IPS-18a (cell line): ENCODE measurements at regions not wholly inside any gene's neighbourhood (a gene's known extent, or its start where the extent isn't known, plus 50 kb on each side); places are given as distances from the start of the nearest gene placed in this dataset.

ENCODE experiments used
- H3K27ac ChIP-seq: one replicate; pipeline ENCODE4 v1.5.1; 2013; ENCODE audit warnings: low read length
- H3K27me3 ChIP-seq: one replicate; pipeline ENCODE4 v1.6.1; 2013; ENCODE audit warnings: mild to moderate bottlenecking, low read length; ENCODE audit not compliant: control insufficient read depth, insufficient read depth
- H3K36me3 ChIP-seq: one replicate; pipeline ENCODE4 v1.6.1; 2013; ENCODE audit warnings: low read depth, low read length; ENCODE audit not compliant: control insufficient read depth
- H3K4me1 ChIP-seq: one replicate; pipeline ENCODE4 v1.6.1; 2013; ENCODE audit warnings: low read depth, low read length; ENCODE audit not compliant: control insufficient read depth
- H3K4me3 ChIP-seq: one replicate; pipeline ENCODE4 v1.5.1; 2013; ENCODE audit warnings: low read length
- H3K9ac ChIP-seq: one replicate; pipeline ENCODE4 v1.6.1; 2013; ENCODE audit warnings: mild to moderate bottlenecking, low read length, moderate library complexity
- H3K9me3 ChIP-seq: one replicate; pipeline ENCODE4 v1.6.1; 2013; ENCODE audit warnings: low read depth, low read length; ENCODE audit not compliant: control insufficient read depth

- H3K27me3 ChIP-seq, result no peaks in the 10 kb centered on the region
- H3K4me1 ChIP-seq, result no peaks in the 10 kb centered on the region
- no peak overlapping the region for H3K27ac ChIP-seq
- no peaks in the 10 kb centered on the region for H3K9me3 ChIP-seq
- H3K36me3 ChIP-seq, result no peaks in the 10 kb centered on the region
- no peak overlapping the region for H3K4me3 ChIP-seq
- no peak overlapping the region for H3K9ac ChIP-seq
These were observed 611.1 kb downstream of the BRINP3 start for GRCh38 chr1:189866606-189867005.

GRCh38 chr1:189868021-189868420, 609.6 kb downstream of the BRINP3 start:
- Histone ChIP-seq H3K9me3 (no peaks in the 10 kb centered on the region), H3K9ac (no peak overlapping the region), H3K4me3 (no peak overlapping the region), H3K27ac (no peak overlapping the region), H3K4me1 (no peaks in the 10 kb centered on the region), H3K27me3 (no peaks in the 10 kb centered on the region), H3K36me3 (no peaks in the 10 kb centered on the region)

GRCh38 chr1:189874715-189875435, 602.8 kb downstream of the BRINP3 start:
- Histone ChIP-seq H3K4me3 (no peak overlapping the region), H3K27me3 (no peaks in the 10 kb centered on the region), H3K9ac (no peak overlapping the region), H3K27ac (no peak overlapping the region), H3K4me1 (no peaks in the 10 kb centered on the region), H3K9me3 (no peaks in the 10 kb centered on the region), H3K36me3 (no peaks in the 10 kb centered on the region)

- Histone ChIP-seq H3K4me1 (no peaks in the 10 kb centered on the region), H3K9ac (no peak overlapping the region), H3K27ac (no peak overlapping the region), H3K27me3 (no peaks in the 10 kb centered on the region), H3K4me3 (no peak overlapping the region), H3K36me3 (no peaks in the 10 kb centered on the region), H3K9me3 (no peaks in the 10 kb centered on the region)
These were observed 597.5 kb downstream of the BRINP3 start for GRCh38 chr1:189880135-189880534.

GRCh38 chr1:189899686-189900425, 577.8 kb downstream of the BRINP3 start:
- no peak overlapping the region for H3K27ac ChIP-seq
- no peaks in the 10 kb centered on the region for H3K36me3 ChIP-seq
- no peaks in the 10 kb centered on the region for H3K9me3 ChIP-seq
- H3K4me3 ChIP-seq, result no peak overlapping the region
- no peak overlapping the region for H3K9ac ChIP-seq
- no peaks in the 10 kb centered on the region for H3K27me3 ChIP-seq
- peaks cover 15% of the 10 kb centered on the region for H3K4me1 ChIP-seq

GRCh38 chr1:189904509-189904908, 573.2 kb downstream of the BRINP3 start:
- no peaks in the 10 kb centered on the region for H3K36me3 ChIP-seq
- peaks cover 12% of the 10 kb centered on the region for H3K4me1 ChIP-seq
- H3K9me3 ChIP-seq, result no peaks in the 10 kb centered on the region
- H3K4me3 ChIP-seq, result no peak overlapping the region
- H3K27me3 ChIP-seq, result no peaks in the 10 kb centered on the region
- no peak overlapping the region for H3K9ac ChIP-seq
- H3K27ac ChIP-seq, result no peak overlapping the region

GRCh38 chr1:189908113-189908512, 569.6 kb downstream of the BRINP3 start:
- Histone ChIP-seq H3K27me3 (no peaks in the 10 kb centered on the region), H3K4me3 (no peak overlapping the region), H3K27ac (no peak overlapping the region), H3K4me1 (no peaks in the 10 kb centered on the region), H3K36me3 (no peaks in the 10 kb centered on the region), H3K9me3 (no peaks in the 10 kb centered on the region), H3K9ac (no peak overlapping the region)

- Histone ChIP-seq H3K36me3 (no peaks in the 10 kb centered on the region), H3K27ac (no peak overlapping the region), H3K4me3 (no peak overlapping the region), H3K4me1 (no peaks in the 10 kb centered on the region), H3K27me3 (no peaks in the 10 kb centered on the region), H3K9me3 (peaks cover 3% of the 10 kb centered on the region), H3K9ac (no peak overlapping the region)
These were observed 556.1 kb downstream of the BRINP3 start for GRCh38 chr1:189921613-189922012.

GRCh38 chr1:189927641-189928040, 550.0 kb downstream of the BRINP3 start:
- Histone ChIP-seq H3K27ac (no peak overlapping the region), H3K9ac (no peak overlapping the region), H3K4me1 (no peaks in the 10 kb centered on the region), H3K36me3 (no peaks in the 10 kb centered on the region), H3K4me3 (no peak overlapping the region), H3K9me3 (peaks cover 3% of the 10 kb centered on the region), H3K27me3 (no peaks in the 10 kb centered on the region)

- no peak overlapping the region for H3K27ac ChIP-seq
- no peaks in the 10 kb centered on the region for H3K4me1 ChIP-seq
- no peak overlapping the region for H3K4me3 ChIP-seq
- no peaks in the 10 kb centered on the region for H3K36me3 ChIP-seq
- no peaks in the 10 kb centered on the region for H3K27me3 ChIP-seq
- H3K9ac ChIP-seq, result no peak overlapping the region
- H3K9me3 ChIP-seq, result peaks cover 3% of the 10 kb centered on the region
These were observed 548.1 kb downstream of the BRINP3 start for GRCh38 chr1:189929501-189930099.

- Histone ChIP-seq H3K9ac (no peak overlapping the region), H3K4me1 (no peaks in the 10 kb centered on the region), H3K9me3 (no peaks in the 10 kb centered on the region), H3K27ac (no peak overlapping the region), H3K36me3 (no peaks in the 10 kb centered on the region), H3K27me3 (no peaks in the 10 kb centered on the region), H3K4me3 (no peak overlapping the region)
These were observed 540.8 kb downstream of the BRINP3 start for GRCh38 chr1:189936861-189937260.
